Duodenal mucosa (tissue), 2 donors: ENCODE measurements at regions not wholly inside any gene's neighbourhood (a gene's known extent, or its start where the extent isn't known, plus 50 kb on each side); places are given as distances from the start of the nearest gene placed in this dataset.

Source experiments
- H3K27ac ChIP-seq: one replicate; pipeline ENCODE4 v1.7.0; 2013; ENCODE audit warnings: low read depth, low read length
- H3K27me3 ChIP-seq, 2 donors: one replicate each; pipeline ENCODE4 v1.7.0; 2013; ENCODE audit warnings: low read length in 2 of 2, control low read depth in 1 of 2; ENCODE audit not compliant: insufficient read depth in 2 of 2, control insufficient read depth in 1 of 2
- H3K36me3 ChIP-seq, 2 donors: one replicate each; pipeline ENCODE4 v1.7.0; 2013; ENCODE audit warnings: low read length in 2 of 2, control low read depth in 1 of 2; ENCODE audit not compliant: insufficient read depth in 2 of 2, control insufficient read depth in 1 of 2
- H3K4me1 ChIP-seq, 2 donors: one replicate each; pipeline ENCODE4 v1.7.0; 2013; ENCODE audit warnings: low read length in 2 of 2, control low read depth in 1 of 2; ENCODE audit not compliant: insufficient read depth in 2 of 2, control insufficient read depth in 1 of 2
- H3K4me3 ChIP-seq, 2 donors: one replicate each; pipeline ENCODE4 v1.7.0; 2013; ENCODE audit warnings: low read length in 2 of 2, low read depth in 1 of 2
- H3K9ac ChIP-seq, 2 donors: one replicate each; pipeline ENCODE4 v1.7.0; 2013; ENCODE audit warnings: low read length in 2 of 2, low read depth in 1 of 2
- H3K9me3 ChIP-seq, 2 donors: one replicate each; pipeline ENCODE4 v1.7.0; 2013; ENCODE audit warnings: low read length in 2 of 2, control low read depth in 1 of 2; ENCODE audit not compliant: control insufficient read depth in 1 of 2

DNA sequence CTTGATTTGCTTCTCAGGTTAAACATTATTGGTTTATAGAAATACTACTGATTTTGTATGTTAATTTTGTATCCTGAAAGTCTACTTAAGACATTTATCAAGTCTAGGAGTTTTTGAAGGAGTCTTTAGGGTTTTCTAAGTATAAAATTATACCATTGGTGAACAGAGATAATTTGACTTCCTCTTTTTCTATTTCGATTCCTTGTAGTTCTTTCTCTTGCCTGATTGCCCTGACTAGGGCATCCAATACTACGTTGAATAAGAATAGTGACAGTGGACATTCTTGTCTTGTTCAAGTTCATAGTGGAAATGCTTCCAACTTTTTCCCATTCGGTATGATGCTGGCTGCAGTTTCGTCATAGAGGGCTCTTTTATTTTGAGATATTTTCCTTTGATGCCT, 807.5 kb upstream of the SLC10A2 start:
- no peak overlapping the region for H3K27ac ChIP-seq
- H3K4me3 ChIP-seq = no peak overlapping the region
- no peaks in the 10 kb centered on the region for H3K9me3 ChIP-seq
- H3K36me3 ChIP-seq = no peaks in the 10 kb centered on the region
- no peaks in the 10 kb centered on the region for H3K27me3 ChIP-seq
- no peaks in the 10 kb centered on the region for H3K4me1 ChIP-seq
- H3K9ac ChIP-seq = no peak overlapping the region

DNA sequence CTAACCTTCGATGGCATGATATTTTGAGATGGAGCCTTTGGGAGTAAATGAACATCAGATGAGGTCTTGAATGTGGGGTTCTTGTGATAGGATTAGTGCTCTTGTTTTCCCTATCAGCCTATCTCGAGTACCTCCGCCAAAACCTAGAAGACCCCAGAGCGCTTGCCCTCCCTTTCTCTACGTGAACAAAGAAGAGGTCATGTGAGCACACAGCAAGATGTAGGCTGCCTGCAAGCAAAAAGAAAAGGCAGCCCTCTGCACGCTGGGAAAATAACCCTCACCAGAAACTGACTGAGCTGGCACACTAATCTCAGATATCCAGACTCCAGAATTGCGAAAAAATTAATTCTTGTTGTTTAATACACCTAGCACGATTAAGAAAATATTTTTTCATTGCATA, 799.8 kb upstream of the SLC10A2 start:
- Histone ChIP-seq H3K4me3 (no peak overlapping the region), H3K9ac (no peak overlapping the region), H3K27me3 (no peaks in the 10 kb centered on the region), H3K27ac (no peak overlapping the region), H3K4me1 (no peaks in the 10 kb centered on the region), H3K9me3 (no peaks in the 10 kb centered on the region), H3K36me3 (no peaks in the 10 kb centered on the region)

DNA sequence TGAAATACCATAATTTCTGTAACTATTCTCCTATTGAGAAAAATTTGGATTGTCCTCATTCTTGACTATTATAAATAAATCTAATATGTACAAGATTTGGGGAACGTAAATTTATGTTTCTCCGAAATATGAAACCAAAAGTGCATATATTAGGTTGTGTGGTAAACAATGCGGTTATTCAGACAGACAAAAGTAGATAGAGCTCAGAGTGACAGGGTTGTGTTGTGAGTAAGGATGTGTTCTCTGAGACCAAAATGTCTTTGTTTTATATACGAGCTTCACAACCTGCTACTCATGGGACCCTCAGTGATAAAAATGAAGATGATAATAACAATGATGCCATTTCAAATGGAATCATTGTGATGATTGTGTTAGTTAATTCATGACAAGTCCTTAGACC, 796.3 kb upstream of the SLC10A2 start:
- H3K36me3 ChIP-seq = no peaks in the 10 kb centered on the region
- no peak overlapping the region for H3K9ac ChIP-seq
- no peaks in the 10 kb centered on the region for H3K9me3 ChIP-seq
- no peaks in the 10 kb centered on the region for H3K4me1 ChIP-seq
- H3K27ac ChIP-seq = no peak overlapping the region
- H3K4me3 ChIP-seq = no peak overlapping the region
- no peaks in the 10 kb centered on the region for H3K27me3 ChIP-seq

DNA sequence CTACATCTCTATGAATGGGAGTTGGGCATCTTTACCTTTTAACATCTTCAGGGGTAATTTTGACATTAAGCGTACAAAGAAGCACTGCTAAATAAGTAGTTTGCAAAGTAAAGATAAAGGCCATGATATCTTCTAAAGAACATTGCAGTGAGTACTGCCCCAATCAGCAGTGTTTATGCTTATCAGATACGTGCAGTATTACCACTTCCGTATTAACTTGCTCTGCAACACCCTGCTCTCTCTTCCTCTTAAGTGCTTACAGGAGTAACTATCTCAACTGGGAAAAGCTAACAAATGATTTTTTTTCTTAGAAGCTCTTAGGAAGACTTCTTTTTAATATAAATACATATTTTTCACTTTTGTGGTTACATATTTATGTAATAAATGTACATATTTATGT, 793.7 kb upstream of the SLC10A2 start:
- Histone ChIP-seq H3K27me3 (no peaks in the 10 kb centered on the region), H3K4me1 (no peaks in the 10 kb centered on the region), H3K9ac (no peak overlapping the region), H3K27ac (no peak overlapping the region), H3K4me3 (no peak overlapping the region), H3K9me3 (no peaks in the 10 kb centered on the region), H3K36me3 (no peaks in the 10 kb centered on the region)

DNA sequence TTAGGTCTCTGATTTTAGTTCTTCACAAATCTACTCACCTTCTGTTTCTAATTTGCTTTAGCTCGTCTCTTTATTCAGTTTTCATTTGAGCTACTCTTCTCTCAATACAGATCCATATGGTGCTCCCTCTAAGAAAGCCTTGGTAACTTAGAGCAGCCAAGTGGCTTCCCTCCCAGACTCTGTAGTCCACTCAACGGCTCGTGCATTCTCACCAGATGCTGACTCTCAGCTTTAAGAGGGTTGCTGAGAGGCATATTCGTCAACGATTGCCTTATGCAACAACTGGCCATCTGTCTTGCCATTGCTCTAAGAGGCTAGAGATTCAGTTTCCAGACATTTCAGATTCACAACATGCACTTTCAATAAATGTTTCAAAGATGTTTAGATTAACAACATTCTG, 785.8 kb upstream of the SLC10A2 start:
- Histone ChIP-seq H3K27ac (no peak overlapping the region), H3K4me1 (no peaks in the 10 kb centered on the region), H3K4me3 (no peak overlapping the region), H3K9me3 (no peaks in the 10 kb centered on the region), H3K36me3 (no peaks in the 10 kb centered on the region), H3K27me3 (no peaks in the 10 kb centered on the region), H3K9ac (no peak overlapping the region)

DNA sequence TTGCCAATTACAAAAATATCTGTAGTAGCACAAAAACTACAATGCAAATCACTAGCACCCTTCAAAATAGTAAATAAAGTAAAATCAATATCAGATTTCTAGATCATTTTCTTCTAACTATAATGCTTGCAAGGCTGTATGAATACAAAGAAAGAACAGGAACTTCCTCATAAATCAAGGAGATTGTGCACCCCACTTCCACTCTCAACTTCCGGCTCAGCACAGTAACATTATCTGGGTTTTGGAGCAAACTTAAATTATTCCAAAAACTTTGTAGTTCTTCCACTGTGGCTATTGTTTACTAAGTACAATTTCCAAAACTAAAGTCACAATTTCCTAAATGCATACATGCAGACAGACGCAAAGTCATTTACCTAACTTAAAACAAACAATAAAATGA, 778.3 kb upstream of the SLC10A2 start:
- Histone ChIP-seq H3K36me3 (no peaks in the 10 kb centered on the region), H3K27me3 (no peaks in the 10 kb centered on the region), H3K9me3 (no peaks in the 10 kb centered on the region), H3K4me3 (no peak overlapping the region), H3K9ac (no peak overlapping the region), H3K27ac (no peak overlapping the region), H3K4me1 (no peaks in the 10 kb centered on the region)

DNA sequence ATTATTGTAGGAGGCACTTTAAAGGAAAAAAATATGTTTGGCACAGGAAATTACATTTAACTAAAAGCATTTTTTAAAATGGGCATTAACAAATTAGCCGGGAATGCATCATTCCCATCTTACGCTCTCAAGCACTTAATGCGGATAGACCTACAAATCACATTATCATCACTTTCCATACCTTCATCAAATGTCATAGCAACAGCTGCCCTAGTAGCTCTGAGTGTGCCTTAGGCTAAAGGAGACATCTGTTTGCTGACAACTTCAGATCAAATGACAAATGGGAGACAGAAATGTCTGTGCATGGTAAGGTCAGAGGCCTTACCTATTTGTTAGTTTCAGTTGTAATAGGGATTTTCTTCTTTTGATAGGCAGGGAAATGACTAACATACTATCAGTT, 773.2 kb upstream of the SLC10A2 start:
- Histone ChIP-seq H3K36me3 (no peaks in the 10 kb centered on the region), H3K9ac (no peak overlapping the region), H3K9me3 (no peaks in the 10 kb centered on the region), H3K4me3 (no peak overlapping the region), H3K27me3 (no peaks in the 10 kb centered on the region), H3K4me1 (no peaks in the 10 kb centered on the region), H3K27ac (no peak overlapping the region)

DNA sequence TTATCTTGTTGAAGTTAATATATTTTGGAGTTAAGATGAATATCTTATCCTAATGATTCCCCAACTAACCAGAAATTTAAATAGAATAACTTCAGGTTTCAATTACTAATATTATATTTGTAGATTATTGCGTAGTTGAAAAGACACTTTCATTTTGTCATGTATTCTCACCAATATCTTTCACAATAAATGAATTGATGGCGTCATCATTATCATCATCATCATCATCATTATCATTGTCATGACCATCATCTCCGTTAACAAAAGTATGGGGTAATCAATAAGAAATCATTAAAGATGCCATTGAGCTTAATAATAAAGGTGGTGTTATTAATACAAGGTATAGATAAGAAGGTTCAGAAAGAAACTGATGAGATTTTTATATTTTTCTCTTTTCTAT, 768.8 kb upstream of the SLC10A2 start:
- Histone ChIP-seq H3K9me3 (no peaks in the 10 kb centered on the region), H3K4me1 (no peaks in the 10 kb centered on the region), H3K4me3 (no peak overlapping the region), H3K9ac (no peak overlapping the region), H3K27ac (no peak overlapping the region), H3K27me3 (no peaks in the 10 kb centered on the region), H3K36me3 (no peaks in the 10 kb centered on the region)

DNA sequence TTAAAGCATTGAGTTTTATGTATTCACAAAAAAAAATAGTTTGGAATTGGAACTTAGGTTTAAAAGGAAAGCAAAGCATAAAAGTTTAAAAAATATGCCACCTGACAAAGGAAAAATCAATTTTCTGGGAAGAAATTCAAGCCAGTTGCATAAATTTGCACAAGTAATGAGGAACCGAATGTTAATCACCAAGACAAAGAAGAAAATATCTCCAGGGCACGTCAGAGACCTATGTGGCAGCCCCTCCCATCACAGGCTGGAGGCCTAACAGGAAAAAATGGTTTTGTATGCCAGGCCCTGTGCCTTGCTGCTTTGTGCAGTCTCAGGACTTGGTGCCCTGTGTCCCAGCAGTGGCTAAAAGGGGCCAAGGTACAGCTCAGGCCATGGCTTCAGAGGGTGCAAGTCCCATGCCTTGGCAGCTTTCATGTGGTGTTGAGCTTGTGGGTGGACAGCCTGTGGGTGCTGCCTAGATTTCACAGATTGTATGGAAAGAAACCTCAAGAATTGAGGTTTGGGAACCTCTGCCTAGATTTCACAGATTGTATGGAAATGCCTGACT, 767.2 kb upstream of the SLC10A2 start:
- no peak overlapping the region for H3K4me3 ChIP-seq
- H3K27ac ChIP-seq = no peak overlapping the region
- H3K36me3 ChIP-seq = no peaks in the 10 kb centered on the region
- no peaks in the 10 kb centered on the region for H3K4me1 ChIP-seq
- H3K9me3 ChIP-seq = no peaks in the 10 kb centered on the region
- H3K9ac ChIP-seq = no peak overlapping the region
- H3K27me3 ChIP-seq = no peaks in the 10 kb centered on the region

DNA sequence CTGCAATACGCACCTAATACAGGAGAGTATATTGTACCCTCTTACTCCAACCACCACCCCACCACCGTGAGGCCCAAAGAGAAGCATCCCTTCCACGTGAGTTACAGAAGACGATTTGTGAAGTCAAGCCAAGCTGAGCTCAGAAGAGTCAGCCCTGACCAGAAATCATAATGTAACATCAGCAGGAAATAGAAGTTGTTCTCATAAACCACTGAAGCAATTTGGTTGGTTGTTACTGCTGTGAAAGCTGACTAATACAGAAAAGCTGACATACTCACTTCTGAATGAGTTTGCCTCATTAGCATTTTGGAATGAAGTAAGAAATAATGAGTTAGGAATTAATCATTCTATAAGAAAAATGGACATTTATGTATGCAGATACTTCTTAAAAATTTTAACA, 749.4 kb upstream of the SLC10A2 start:
- H3K9me3 ChIP-seq = peaks cover 5 to 7% of the 10 kb centered on the region in 2 donors

DNA sequence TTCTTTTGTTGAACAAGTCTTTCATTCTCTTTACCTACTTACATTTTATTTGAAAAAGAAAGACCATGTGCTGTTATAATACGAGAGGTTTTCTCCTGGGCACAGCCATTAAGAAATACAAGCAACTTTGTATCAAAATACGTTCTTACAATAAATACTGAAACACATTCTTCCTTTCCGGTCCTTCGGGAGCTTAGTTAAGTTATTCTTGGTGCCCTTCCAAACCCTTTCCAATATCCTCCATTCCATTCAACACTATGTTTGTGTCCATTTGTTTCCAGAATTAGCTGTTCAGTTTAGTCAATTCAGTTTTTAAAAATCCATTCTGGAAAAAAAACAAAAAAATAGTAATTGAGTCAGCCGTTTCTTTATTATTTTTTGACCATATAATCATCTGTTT, 746.8 kb upstream of the SLC10A2 start:
- Histone ChIP-seq H3K27ac (no peak overlapping the region), H3K4me3 (no peak overlapping the region), H3K9me3 (peaks cover 5 to 7% of the 10 kb centered on the region in 2 donors), H3K4me1 (no peaks in the 10 kb centered on the region), H3K36me3 (no peaks in the 10 kb centered on the region), H3K27me3 (no peaks in the 10 kb centered on the region), H3K9ac (no peak overlapping the region)

More for the DNA sequence above, 749.4 kb upstream of the SLC10A2 start:
- Histone ChIP-seq H3K4me1 (no peaks in the 10 kb centered on the region), H3K9ac (no peak overlapping the region), H3K27ac (no peak overlapping the region), H3K27me3 (no peaks in the 10 kb centered on the region), H3K4me3 (no peak overlapping the region), H3K36me3 (no peaks in the 10 kb centered on the region)
